Transverse colon (tissue), 4 donors: ENCODE measurements at regions not wholly inside any gene's neighbourhood (a gene's known extent, or its start where the extent isn't known, plus 50 kb on each side); places are given as distances from the start of the nearest gene placed in this dataset.

Experiments
- DNase-seq: peaks from one replicate; pipeline ENCODE4 v3.0.0-alpha.2; 2019
- H3K27ac ChIP-seq, 4 donors: fragments of 200-600 bp; sonication (generic); 2 replicates each; pipeline ENCODE4 v1.5.1; 2016 to 2018; ENCODE audit warnings: inconsistent platforms in 4 of 4
- H3K27me3 ChIP-seq: fragments of 200-600 bp; sonication (generic); 2 replicates; pipeline ENCODE4 v1.5.1; 2017; ENCODE audit warnings: inconsistent platforms
- H3K36me3 ChIP-seq, 4 donors: fragments of 200-600 bp; sonication (generic); 2 replicates each; pipeline ENCODE4 v1.5.1; 2017 to 2019; ENCODE audit warnings: inconsistent platforms in 4 of 4
- H3K4me1 ChIP-seq, 4 donors: fragments of 200-600 bp; sonication (generic); 2 replicates each; pipeline ENCODE4 v1.5.1; 2017 to 2020; ENCODE audit warnings: inconsistent platforms in 4 of 4
- H3K4me3 ChIP-seq, 4 donors: fragments of 200-600 bp; sonication (generic); 1 replicate in 1 of 4; 2 replicates in 3 of 4; pipeline versions ENCODE4 v1.5.1 to v1.6.1; 2017 to 2019; ENCODE audit warnings: inconsistent platforms in 4 of 4
- H3K9me3 ChIP-seq, 2 donors: fragments of 200-600 bp; sonication (generic); 2 replicates each; pipeline ENCODE4 v1.5.1; 2017 to 2019; ENCODE audit warnings: inconsistent platforms in 2 of 2
- EP300 ChIP-seq: sonication (generic); formaldehyde crosslinking; IDR thresholded peaks from one replicate; pipeline ENCODE4 v1.6.1; 2017; ENCODE audit warnings: antibody characterized with exemption, low read depth
- POLR2A ChIP-seq: fragments of 450-650 bp; IDR thresholded peaks from one replicate; pipeline ENCODE4 v1.6.1; 2016; ENCODE audit warnings: antibody characterized with exemption, mild to moderate bottlenecking, moderate library complexity
- POLR2AphosphoS5 ChIP-seq, 3 donors: sonication (generic); formaldehyde crosslinking; IDR thresholded peaks; one replicate each; pipeline ENCODE4 v1.6.1; 2016; ENCODE audit warnings: antibody characterized with exemption in 3 of 3
- WGBS, 2 donors: methylation state at CpG; one replicate each; pipeline ENCODE4 v1.1.5; 2018; ENCODE audit warnings: low coverage in 1 of 2; 5-methylcytosine and 5-hydroxymethylcytosine counted together
- in situ Hi-C, 4 donors: fragments of 200-750 bp; cut with MboI; loops; one replicate each; pipeline versions ENCODE4 v1.15.0 to v1.15.1; 2017; ENCODE audit warnings: low sequenced_read_pairs in 3 of 4, low pct_ligation_motif_present in 1 of 4, low pct_unique_long_range_greater_than_20kb in 1 of 4
- intact Hi-C: fragments of 100-400 bp; cut with DNase I; formaldehyde crosslinking; loops from one replicate; pipeline ENCODE4 v1.15.1; 2023; ENCODE audit warnings: low total_unique reads
- small RNA-seq, 4 donors: library from RNA; depleted of rRNA; stranded (forward); fragments of <200 nt; gene quantifications; one replicate each; pipeline ENCODE3, GENCODE V24; 2016
- TF ChIP-seq, protein P1 (sequence below), 5 experiments: fragments of 200-600 bp in 3 of 5; fragments of 450-650 bp in 2 of 5; sonication (generic) in 3 of 5; IDR thresholded peaks; 1 replicate in 2 of 5; 2 replicates in 3 of 5; pipeline ENCODE4 v1.5.1; 2016 to 2017; ENCODE audit warnings: antibody characterized with exemption in 5 of 5, inconsistent platforms in 3 of 5, mild to moderate bottlenecking in 2 of 5, moderate library complexity in 1 of 5

DNA sequence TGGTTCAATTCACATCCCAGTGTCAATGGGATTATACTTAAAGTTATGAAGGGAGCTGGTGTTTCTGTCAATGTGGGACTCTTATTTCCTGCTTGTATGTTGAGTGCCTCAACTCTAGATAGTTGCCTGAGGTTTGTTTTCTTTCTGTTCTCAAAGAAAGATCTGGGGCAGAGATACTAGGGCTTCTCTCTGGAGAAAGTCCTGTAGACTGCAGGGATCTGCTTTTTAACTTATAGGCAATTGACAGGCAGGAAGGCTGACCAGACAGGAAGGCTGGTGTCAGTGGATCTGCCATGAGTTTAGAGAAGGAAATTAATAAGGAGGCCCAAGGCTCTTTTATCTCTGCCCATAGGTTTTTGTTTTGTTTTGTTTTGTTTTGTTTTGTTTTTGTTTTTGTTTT lies 64.0 kb upstream of the PRKX start:
- in situ Hi-C loops (loop anchor here in 1 of 4 donors (25.0 kb wide), 1 partner anchor 160 kb away; no protein-coding TSS in a partner anchor), intact Hi-C loops (no loop called here)
- Histone ChIP-seq H3K27ac (no peak overlapping the region), H3K9me3 (no peaks in the 10 kb centered on the region), H3K27me3 (no peaks in the 10 kb centered on the region), H3K4me1 (no peaks in the 10 kb centered on the region), H3K36me3 (no peaks in the 10 kb centered on the region), H3K4me3 (no peak overlapping the region)
- no peak for TF ChIP-seq POLR2A
- no peak for DNase-seq

DNA sequence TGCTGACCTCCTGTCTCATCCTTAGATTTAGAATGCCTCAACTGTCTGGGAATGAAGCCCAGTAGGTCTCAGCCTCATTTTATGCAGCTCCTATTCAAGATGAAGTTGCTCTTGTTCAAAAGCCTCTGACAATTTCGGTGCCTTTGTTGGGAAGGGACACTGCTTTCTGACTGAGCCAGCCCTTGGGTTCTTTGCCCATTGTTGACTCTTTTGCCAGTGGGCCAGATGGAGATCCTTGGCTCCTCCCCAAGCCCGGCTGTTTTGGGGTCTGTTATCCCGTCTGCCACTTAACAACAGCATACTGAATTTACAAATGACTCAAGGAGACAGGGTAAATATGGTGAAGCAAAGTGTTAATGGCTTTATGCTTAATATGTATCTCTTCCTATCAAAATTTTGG lies 58.3 kb upstream of the PRKX start:
- TF ChIP-seq EP300 (no peak), POLR2A (no peak)
- TF ChIP-seq, protein P1, sequence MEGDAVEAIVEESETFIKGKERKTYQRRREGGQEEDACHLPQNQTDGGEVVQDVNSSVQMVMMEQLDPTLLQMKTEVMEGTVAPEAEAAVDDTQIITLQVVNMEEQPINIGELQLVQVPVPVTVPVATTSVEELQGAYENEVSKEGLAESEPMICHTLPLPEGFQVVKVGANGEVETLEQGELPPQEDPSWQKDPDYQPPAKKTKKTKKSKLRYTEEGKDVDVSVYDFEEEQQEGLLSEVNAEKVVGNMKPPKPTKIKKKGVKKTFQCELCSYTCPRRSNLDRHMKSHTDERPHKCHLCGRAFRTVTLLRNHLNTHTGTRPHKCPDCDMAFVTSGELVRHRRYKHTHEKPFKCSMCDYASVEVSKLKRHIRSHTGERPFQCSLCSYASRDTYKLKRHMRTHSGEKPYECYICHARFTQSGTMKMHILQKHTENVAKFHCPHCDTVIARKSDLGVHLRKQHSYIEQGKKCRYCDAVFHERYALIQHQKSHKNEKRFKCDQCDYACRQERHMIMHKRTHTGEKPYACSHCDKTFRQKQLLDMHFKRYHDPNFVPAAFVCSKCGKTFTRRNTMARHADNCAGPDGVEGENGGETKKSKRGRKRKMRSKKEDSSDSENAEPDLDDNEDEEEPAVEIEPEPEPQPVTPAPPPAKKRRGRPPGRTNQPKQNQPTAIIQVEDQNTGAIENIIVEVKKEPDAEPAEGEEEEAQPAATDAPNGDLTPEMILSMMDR (IDR thresholded peaks at IDR 0.05), result no peak
- 74% methylated on average over 3 of the region's 3 CpGs; no CpG with 5 or more reads in 1 of the 2 donors for WGBS, 2 donors
- Histone ChIP-seq H3K9me3 (no peaks in the 10 kb centered on the region), H3K27me3 (no peaks in the 10 kb centered on the region), H3K4me1 (no peaks in the 10 kb centered on the region), H3K4me3 (no peak overlapping the region), H3K27ac (no peak overlapping the region), H3K36me3 (no peaks in the 10 kb centered on the region)
- in situ Hi-C loops (no loop called here), intact Hi-C loops (no loop called here)
- no peak for DNase-seq

DNA sequence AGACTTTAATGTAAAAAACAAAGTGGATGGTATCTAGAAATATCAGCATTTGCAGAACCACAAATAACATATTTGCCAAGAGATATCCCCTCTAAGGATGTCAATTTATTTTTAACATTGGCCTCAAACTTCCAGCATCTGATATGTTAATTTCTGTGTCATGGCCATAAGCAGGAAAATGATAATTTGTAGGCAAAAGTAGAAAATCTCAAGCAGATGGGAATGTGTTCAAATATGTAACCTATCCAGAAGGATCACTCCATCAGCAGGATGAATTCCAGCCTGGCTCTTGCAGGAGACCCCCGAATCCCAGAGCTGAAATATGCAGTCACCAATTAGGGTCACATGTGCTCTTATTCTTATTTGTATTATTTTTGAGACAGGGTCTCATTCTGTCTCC lies 55.4 kb upstream of the PRKX start:
- TF ChIP-seq, protein P1 (IDR thresholded peaks at IDR 0.05), result no peak
- TF ChIP-seq POLR2AphosphoS5 (IDR thresholded peaks at IDR 0.05) (no peak), POLR2A (no peak), EP300 (no peak)
- no peak overlapping the region for H3K4me3 ChIP-seq
- H3K27ac ChIP-seq, result no peak overlapping the region
- no peak for DNase-seq
- 50% methylated on average over 1 of the region's 1 CpG; no CpG with 5 or more reads in 1 of the 2 donors for WGBS, 2 donors
- in situ Hi-C loops, result no loop called here
- no peaks in the 10 kb centered on the region for H3K9me3 ChIP-seq
- no peaks in the 10 kb centered on the region for H3K4me1 ChIP-seq
- H3K36me3 ChIP-seq, result no peaks in the 10 kb centered on the region
- intact Hi-C loops, result no loop called here
- H3K27me3 ChIP-seq, result no peaks in the 10 kb centered on the region

Small RNAs in the stretch of these regions (small RNA-seq; reads per million reads assigned to genes)
- 0 reads per million in 4 donors for gene RF00401
